GM23338 (cell line): ENCODE measurements at regions not wholly inside any gene's neighbourhood (a gene's known extent, or its start where the extent isn't known, plus 50 kb on each side); places are given as distances from the start of the nearest gene placed in this dataset.

Experiments used
- ATAC-seq: fragments of 200-7000 bp; cut with Tn5 transposase; 3 replicates; pipeline ENCODE4 v1.9.1; 2020
- DNase-seq: peaks from one replicate; pipeline ENCODE4 v3.0.0-alpha.2; 2015; ENCODE audit warnings: low spot score
- H2AFZ ChIP-seq: fragments of 200-600 bp; sonication (generic); 2 replicates; pipeline ENCODE4 v1.8.0; 2016; ENCODE audit warnings: antibody characterized with exemption, mild to moderate bottlenecking, moderate library complexity
- H3F3A ChIP-seq: fragments of 200-600 bp; sonication (generic); replicated peaks from 2 replicates; pipeline ENCODE4 v1.8.0; 2017; ENCODE audit warnings: antibody characterized with exemption, mixed run types, low read depth
- H3K27ac ChIP-seq: fragments of 200-600 bp; sonication (generic); 2 replicates; pipeline ENCODE4 v1.6.1; 2016; ENCODE audit warnings: low read depth
- H3K27me3 ChIP-seq: fragments of 200-600 bp; sonication (generic); 2 replicates; pipeline ENCODE4 v1.8.0; 2016; ENCODE audit warnings: mild to moderate bottlenecking, mixed run types, moderate library complexity; ENCODE audit not compliant: insufficient read depth
- H3K36me3 ChIP-seq: fragments of 200-600 bp; sonication (generic); 2 replicates; pipeline ENCODE4 v1.8.0; 2016; ENCODE audit warnings: mild to moderate bottlenecking; ENCODE audit not compliant: insufficient read depth
- H3K4me1 ChIP-seq: fragments of 200-600 bp; sonication (generic); 2 replicates; pipeline ENCODE4 v1.8.0; 2016; ENCODE audit warnings: mild to moderate bottlenecking, moderate library complexity; ENCODE audit not compliant: insufficient read depth
- H3K4me2 ChIP-seq: fragments of 200-600 bp; sonication (generic); 2 replicates; pipeline ENCODE4 v1.7.1; 2017; ENCODE audit warnings: mixed run types
- H3K4me3 ChIP-seq: fragments of 200-600 bp; sonication (generic); 2 replicates; pipeline ENCODE4 v1.6.1; 2016; ENCODE audit warnings: mixed run types
- H3K79me2 ChIP-seq: fragments of 200-600 bp; sonication (generic); replicated peaks from 2 replicates; pipeline ENCODE4 v1.8.0; 2017; ENCODE audit warnings: mild to moderate bottlenecking; ENCODE audit not compliant: insufficient read depth
- H3K9me2 ChIP-seq: fragments of 200-600 bp; sonication (generic); 2 replicates; pipeline ENCODE4 v1.8.0; 2017; ENCODE audit not compliant: insufficient read depth
- H4K20me1 ChIP-seq: fragments of 200-600 bp; sonication (generic); replicated peaks from 2 replicates; pipeline ENCODE4 v1.8.0; 2017; ENCODE audit warnings: mild to moderate bottlenecking; ENCODE audit not compliant: insufficient read depth
- H3K27ac Mint-ChIP-seq: 2 replicates; pipeline ENCODE4 v1.8.0; 2020; ENCODE audit warnings: inconsistent platforms, mild to moderate bottlenecking, moderate library complexity, mixed read lengths
- H3K27me3 Mint-ChIP-seq: 3 replicates; pipeline ENCODE4 v1.8.0; 2022; ENCODE audit warnings: low read depth, mild to moderate bottlenecking, moderate library complexity, mixed read lengths, inconsistent platforms; ENCODE audit not compliant: insufficient read depth, poor library complexity
- H3K36me3 Mint-ChIP-seq: 3 replicates; pipeline ENCODE4 v1.8.0; 2021; ENCODE audit warnings: low read depth, mild to moderate bottlenecking, inconsistent platforms, moderate library complexity, mixed read lengths
- H3K4me1 Mint-ChIP-seq: 3 replicates; pipeline ENCODE4 v1.8.0; 2020; ENCODE audit warnings: mild to moderate bottlenecking, inconsistent platforms, mixed read lengths
- H3K4me3 Mint-ChIP-seq: 3 replicates; pipeline ENCODE4 v1.8.0; 2021; ENCODE audit warnings: moderate library complexity, mild to moderate bottlenecking, inconsistent platforms, mixed read lengths
- H3K9me3 Mint-ChIP-seq: 3 replicates; pipeline ENCODE4 v1.8.0; 2020; ENCODE audit warnings: moderate library complexity, mild to moderate bottlenecking, inconsistent platforms, mixed read lengths
- ETS1 ChIP-seq: IDR thresholded peaks from 2 replicates; pipeline ENCODE4 v1.6.1; 2016; ENCODE audit warnings: antibody characterized with exemption
- EZH2 ChIP-seq: fragments of 200-600 bp; sonication (generic); IDR thresholded peaks from one replicate; pipeline ENCODE4 v1.8.0; 2017; ENCODE audit warnings: antibody characterized with exemption, mild to moderate bottlenecking, low read depth; ENCODE audit not compliant: unreplicated experiment
- JUNB ChIP-seq: IDR thresholded peaks from one replicate; pipeline ENCODE4 v1.6.1; 2016; ENCODE audit warnings: antibody characterized with exemption; ENCODE audit not compliant: unreplicated experiment
- POLR2AphosphoS5 ChIP-seq: IDR thresholded peaks from 2 replicates; pipeline ENCODE4 v1.6.1; 2016; ENCODE audit warnings: antibody characterized with exemption, low read depth
- REST ChIP-seq: IDR thresholded peaks from one replicate; pipeline ENCODE4 v1.6.1; 2018; ENCODE audit warnings: antibody characterized with exemption; ENCODE audit not compliant: unreplicated experiment
- STAT1 ChIP-seq: IDR thresholded peaks from one replicate; pipeline ENCODE4 v1.6.1; 2016; ENCODE audit warnings: antibody characterized with exemption; ENCODE audit not compliant: unreplicated experiment
- ZNF114 ChIP-seq: fragments of 250-450 bp; sonication (Bioruptor Pico); IDR thresholded peaks from 2 replicates; pipeline ENCODE4 v1.5.0; 2020; ENCODE audit warnings: mild to moderate bottlenecking, moderate library complexity
- ZNF462 ChIP-seq: fragments of 250-450 bp; sonication (Bioruptor Pico); IDR thresholded peaks from 2 replicates; pipeline ENCODE4 v1.5.0; 2020; ENCODE audit warnings: mild to moderate bottlenecking, moderate library complexity

- Histone ChIP-seq H3K79me2 (no peaks in the 10 kb centered on the region), H3K4me3 (no peak overlapping the region), H3K27ac (no peak overlapping the region), H2AFZ (no peak overlapping the region), H3F3A (no peaks in the 10 kb centered on the region), H3K9me2 (peaks cover 6% of the 10 kb centered on the region; the same call in 1 of the 2 replicates), H3K27me3 (no peaks in the 10 kb centered on the region), H3K4me2 (no peak overlapping the region), H3K36me3 (no peaks in the 10 kb centered on the region), H4K20me1 (no peaks in the 10 kb centered on the region), H3K4me1 (no peaks in the 10 kb centered on the region)
- Mint-ChIP-seq H3K27me3 (no peaks in the 10 kb centered on the region), H3K9me3 (peaks cover 10% of the 10 kb centered on the region), H3K27ac (no peak overlapping the region), H3K4me3 (no peak overlapping the region), H3K36me3 (peaks cover 5% of the 10 kb centered on the region; the same call in 2 of the 3 replicates), H3K4me1 (no peaks in the 10 kb centered on the region)
- no peak for DNase-seq
- no peak for ATAC-seq
- TF ChIP-seq POLR2AphosphoS5 = no peak
- TF ChIP-seq ZNF114 = no peak
- no peak for TF ChIP-seq JUNB
- no peak for TF ChIP-seq STAT1
- no peak for TF ChIP-seq ZNF462 (CRISPR knock-in tag)
- no peak for TF ChIP-seq REST
- no peak for TF ChIP-seq ETS1
- TF ChIP-seq EZH2 = no peak
Observed at GRCh38 chr3:178277605-178278004, 258.6 kb upstream of the KCNMB2 start.
